GM12878 (cell line): ENCODE measurements at regions not wholly inside any gene's neighbourhood (a gene's known extent, or its start where the extent isn't known, plus 50 kb on each side); places are given as distances from the start of the nearest gene placed in this dataset.

ENCODE experiments used
- ATAC-seq: fragments of 200-7000 bp; cut with Tn5 transposase; 3 replicates; pipeline ENCODE4 v1.9.1; 2020; ENCODE audit warnings: mild to moderate bottlenecking, moderate library complexity
- BruUV-seq: library from RNA; stranded (reverse); fragments of 400-500 nt; replicated peaks from 2 replicates; lab custom pipeline; 2021; lab: Mats Ljungman, UMichigan
- CTCF ChIA-PET: fragments of 300-600 bp; sonication (Branson Sonifier 250); formaldehyde crosslinking; extraction: SDS; loops from one replicate; lab custom pipeline; 2021; ENCODE audit warnings: inconsistent platforms; lab: Yijun Ruan, JAX
- POLR2A ChIA-PET: fragments of 350-600 bp; formaldehyde crosslinking; extraction: SDS; loops from one replicate; lab custom pipeline; 2021; ENCODE audit warnings: inconsistent platforms; lab: Charles Lee
- RAD21 ChIA-PET: fragments of 300-600 bp; sonication (Branson Sonifier 250); formaldehyde crosslinking; loops from one replicate; lab custom pipeline; 2023; ENCODE audit warnings: antibody characterized with exemption; ENCODE audit not compliant: unreplicated experiment; lab: Charles Lee
- SMC1A ChIA-PET: fragments of 300-600 bp; sonication (Branson Sonifier 250); formaldehyde crosslinking; loops from one replicate; lab custom pipeline; 2023; ENCODE audit not compliant: unreplicated experiment, uncharacterized antibody; lab: Charles Lee
- DNase-seq: peaks from one replicate; pipeline ENCODE4 v3.0.0-alpha.2; 2011; ENCODE audit warnings: low read depth, low spot score
- FAIRE-seq: peaks from 3 replicates; lab custom pipeline; 2011; peaks lifted over from hg19 to GRCh38; lab: Jason Lieb, UNC
- H2AFZ ChIP-seq: 2 replicates; pipeline ENCODE4 v1.6.0; 2011; ENCODE audit warnings: low read depth, low read length, control low read depth; ENCODE audit not compliant: control insufficient read depth
- H3K27ac ChIP-seq: 2 replicates; pipeline ENCODE4 v1.5.1; 2011; ENCODE audit warnings: control low read depth; ENCODE audit not compliant: control insufficient read depth, insufficient read depth
- H3K27me3 ChIP-seq, 2 experiments: replicated peaks in 1 of 2; 2 replicates each; pipeline versions ENCODE4 v1.6.0 to v1.6.1; 2011; ENCODE audit warnings: low read length in 1 of 2; ENCODE audit not compliant: control insufficient read depth in 2 of 2, insufficient read depth in 2 of 2
- H3K36me3 ChIP-seq, 2 experiments: 2 replicates each; pipeline ENCODE4 v1.5.1; 2011; ENCODE audit warnings: low read length in 1 of 2; ENCODE audit not compliant: control insufficient read depth in 2 of 2, insufficient read depth in 2 of 2
- H3K4me1 ChIP-seq: 2 replicates; pipeline ENCODE4 v1.6.1; 2011; ENCODE audit warnings: mild to moderate bottlenecking, low read length, moderate library complexity, mixed read lengths; ENCODE audit not compliant: control insufficient read depth, insufficient read depth
- H3K4me2 ChIP-seq: 2 replicates; pipeline ENCODE4 v1.6.0; 2011; ENCODE audit warnings: control low read depth; ENCODE audit not compliant: control insufficient read depth, insufficient read depth
- H3K4me3 ChIP-seq: fragments of 200-600 bp; sonication (generic); 2 replicates; pipeline ENCODE4 v1.5.1; 2016
- H3K79me2 ChIP-seq: 2 replicates; pipeline ENCODE4 v1.6.0; 2011; ENCODE audit warnings: low read length; ENCODE audit not compliant: control insufficient read depth, insufficient read depth
- H3K9ac ChIP-seq: 2 replicates; pipeline ENCODE4 v1.8.0; 2011; ENCODE audit warnings: low read length, control low read depth, mixed read lengths; ENCODE audit not compliant: control insufficient read depth, insufficient read depth
- H3K9me3 ChIP-seq: replicated peaks from 3 replicates; pipeline ENCODE4 v1.5.1; 2011; ENCODE audit warnings: mild to moderate bottlenecking, low read length; ENCODE audit not compliant: control insufficient read depth, insufficient read depth
- H4K20me1 ChIP-seq: 2 replicates; pipeline ENCODE4 v1.6.0; 2011; ENCODE audit not compliant: control insufficient read depth, insufficient read depth
- BCL11A ChIP-seq: IDR thresholded peaks from 2 replicates; pipeline ENCODE4 v1.6.1; 2011; ENCODE audit warnings: low read depth, low read length
- EED ChIP-seq: sonication (generic); IDR thresholded peaks from 2 replicates; pipeline ENCODE4 v1.6.1; 2016; ENCODE audit warnings: antibody characterized with exemption, low read depth
- KAT2A ChIP-seq: conservative IDR thresholded peaks from 2 replicates; pipeline ENCODE4 v1.6.1; 2011; ENCODE audit warnings: low read depth, low read length; ENCODE audit not compliant: control insufficient read depth
- MAX ChIP-seq: IDR thresholded peaks from 2 replicates; pipeline ENCODE4 v1.6.1; 2012; ENCODE audit warnings: low read depth, low read length, improper control_type of control experiment
- MYB ChIP-seq: fragments of 150-350 bp; IDR thresholded peaks from 2 replicates; pipeline ENCODE4 v1.6.1; 2014; ENCODE audit warnings: mild to moderate bottlenecking, low read depth, low read length, borderline replicate concordance
- NR2C2 ChIP-seq: IDR thresholded peaks from 2 replicates; pipeline ENCODE4 v1.6.1; 2011; ENCODE audit warnings: borderline replicate concordance, low read depth; ENCODE audit not compliant: control insufficient read depth, insufficient read length
- PBX3 ChIP-seq: IDR thresholded peaks from 2 replicates; pipeline ENCODE4 v1.6.1; 2011; ENCODE audit warnings: mild to moderate bottlenecking, low read depth, low read length, moderate library complexity; ENCODE audit not compliant: insufficient replicate concordance
- TCF12 ChIP-seq: IDR thresholded peaks from 2 replicates; pipeline ENCODE4 v1.6.1; 2011; ENCODE audit warnings: low read depth, mild to moderate bottlenecking, low read length
- ZZZ3 ChIP-seq: IDR thresholded peaks from 2 replicates; pipeline ENCODE4 v1.6.1; 2011; ENCODE audit warnings: low read depth; ENCODE audit not compliant: control insufficient read depth, insufficient read length
- WGBS: methylation state at CpG from one replicate; pipeline ENCODE4 v1.1.6; 2016; ENCODE audit warnings: low lambda C conversion rate; ENCODE audit not compliant: insufficient replicate concordance, insufficient coverage; ENCODE audit errors: missing lambda C conversion rate; 5-methylcytosine and 5-hydroxymethylcytosine counted together
- in situ Hi-C: fragments of 300-500 bp; cut with MboI; formaldehyde crosslinking; loops from 9 replicates; pipeline ENCODE4 v1.14.3; 2018; ENCODE audit warnings: mixed read lengths
- intact Hi-C: fragments of 100-400 bp; cut with micrococcal nuclease; formaldehyde crosslinking; loops from one replicate; pipeline ENCODE4 v1.14.2; 2022; ENCODE audit not compliant: unreplicated experiment

GRCh38 chr2:57681650-57682049, 365.0 kb upstream of the VRK2 start:
- ATAC-seq = no peak
- H3K27ac ChIP-seq = no peak overlapping the region
- POLR2A ChIA-PET = interaction anchor here (0.5 kb wide), 1 partner anchor 73 kb away, joined by 4 read pairs; no protein-coding TSS in a partner anchor
- intact Hi-C loops (no loop called here), in situ Hi-C loops (no loop called here)
- RAD21 ChIA-PET = no interaction called here
- 0% methylated on average over 1 of the region's 1 CpG for WGBS
- H2AFZ ChIP-seq = no peak overlapping the region
- DNase-seq = no peak
- H3K4me1 ChIP-seq = no peaks in the 10 kb centered on the region
- no peaks in the 10 kb centered on the region for H3K9me3 ChIP-seq
- BruUV-seq = no TSS peak
- no peaks in the 10 kb centered on the region for H4K20me1 ChIP-seq
- no peak overlapping the region for H3K4me2 ChIP-seq
- H3K36me3 ChIP-seq = no peaks in the 10 kb centered on the region
- no peaks in the 10 kb centered on the region for H3K27me3 ChIP-seq
- SMC1A ChIA-PET = no interaction called here
- no peaks in the 10 kb centered on the region for H3K79me2 ChIP-seq
- FAIRE-seq = no peak
- CTCF ChIA-PET = no interaction called here
- TF ChIP-seq TCF12 (no peak), MAX (no peak), NR2C2 (no peak), ZZZ3 (no peak), EED (no peak), PBX3 (no peak)
- H3K4me3 ChIP-seq = no peak overlapping the region
- H3K9ac ChIP-seq = no peak overlapping the region

GRCh38 chr2:57685032-57685431, 361.6 kb upstream of the VRK2 start:
- H3K4me3 ChIP-seq = no peak overlapping the region
- ChIA-PET POLR2A (no interaction called here), CTCF (no interaction called here), SMC1A (interaction anchor here (1.3 kb wide), 1 partner anchor 12 kb away, joined by 3 read pairs; no protein-coding TSS in a partner anchor), RAD21 (no interaction called here)
- no peaks in the 10 kb centered on the region for H3K79me2 ChIP-seq
- no peaks in the 10 kb centered on the region for H3K9me3 ChIP-seq
- intact Hi-C loops (no loop called here), in situ Hi-C loops (no loop called here)
- no peak; the same call in 2 of the 3 replicates for ATAC-seq
- no peak overlapping the region for H3K27ac ChIP-seq
- H3K9ac ChIP-seq = no peak overlapping the region
- 38% methylated on average over 2 of the region's 2 CpGs for WGBS
- H3K27me3 ChIP-seq = no peaks in the 10 kb centered on the region
- no peaks in the 10 kb centered on the region for H3K4me1 ChIP-seq
- TF ChIP-seq BCL11A (no peak), MYB (no peak), KAT2A (no peak)
- DNase-seq = no peak
- no peak overlapping the region for H3K4me2 ChIP-seq
- no TSS peak for BruUV-seq
- H3K36me3 ChIP-seq = no peaks in the 10 kb centered on the region
- FAIRE-seq = no peak
- no peaks in the 10 kb centered on the region for H4K20me1 ChIP-seq
- no peak overlapping the region for H2AFZ ChIP-seq
